ENCODE measurements at regions not wholly inside any gene's neighbourhood (a gene's known extent, or its start where the extent isn't known, plus 50 kb on each side); places are given as distances from the start of the nearest gene placed in this dataset.
A peak's percentile ranks its signal among the peaks of the same experiment; 100 is the strongest.
"Not testable (repeated sequence)": the region's sequence is repeated elsewhere in the genome, so short reads cannot be mapped to it uniquely, and the experiment has no call there.

GRCh38 chr13:24563087-24563486 lies 50.5 kb upstream of the PARP4 start:
- DNase-seq, result no peak

DNA sequence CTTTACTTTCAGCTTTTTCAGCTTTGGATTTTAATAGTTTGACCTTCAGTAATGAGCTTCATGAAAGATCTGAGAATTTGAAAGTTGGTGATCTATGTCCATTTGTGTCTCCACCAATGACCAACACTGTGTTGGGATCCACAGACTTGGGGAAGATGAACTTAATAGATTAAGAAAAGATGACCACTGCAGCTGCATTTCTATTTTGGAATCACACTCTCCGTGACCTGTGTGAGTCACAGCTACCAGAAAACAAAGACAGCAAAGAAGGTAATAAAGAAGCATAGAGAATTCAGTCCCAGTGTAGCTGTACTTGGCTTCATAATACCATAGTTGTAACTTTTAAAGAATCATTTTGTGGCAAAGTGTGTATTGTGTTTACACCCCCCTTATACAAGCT lies 51.4 kb upstream of the PARP4 start:
- DNase-seq, result not testable (repeated sequence)

GRCh38 chr13:24564881-24565280 lies 52.3 kb upstream of the PARP4 start:
- DNase-seq, result no peak

GRCh38 chr13:24567593-24567992 lies 55.0 kb upstream of the PARP4 start:
- DNase-seq, result not testable (repeated sequence)

DNA sequence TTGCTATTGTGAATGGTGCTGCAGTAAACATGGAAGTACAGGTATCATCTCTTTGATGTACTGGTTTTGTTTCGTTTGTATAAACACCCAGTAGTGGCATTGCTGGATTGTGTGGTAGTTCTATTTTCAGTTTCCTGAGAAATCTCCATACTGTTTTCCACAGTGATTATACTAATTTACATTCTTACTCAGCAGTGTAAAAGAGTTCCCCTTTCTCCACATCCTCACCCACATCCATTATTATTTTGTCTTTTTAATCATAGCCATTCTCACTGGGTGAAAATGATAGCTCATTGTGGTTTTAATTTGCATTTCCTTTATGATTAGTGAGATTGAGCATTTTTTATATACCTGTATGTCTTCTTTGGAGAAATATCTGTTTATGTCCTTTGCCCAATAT lies 62.3 kb upstream of the PARP4 start:
- no peak for DNase-seq

DNA sequence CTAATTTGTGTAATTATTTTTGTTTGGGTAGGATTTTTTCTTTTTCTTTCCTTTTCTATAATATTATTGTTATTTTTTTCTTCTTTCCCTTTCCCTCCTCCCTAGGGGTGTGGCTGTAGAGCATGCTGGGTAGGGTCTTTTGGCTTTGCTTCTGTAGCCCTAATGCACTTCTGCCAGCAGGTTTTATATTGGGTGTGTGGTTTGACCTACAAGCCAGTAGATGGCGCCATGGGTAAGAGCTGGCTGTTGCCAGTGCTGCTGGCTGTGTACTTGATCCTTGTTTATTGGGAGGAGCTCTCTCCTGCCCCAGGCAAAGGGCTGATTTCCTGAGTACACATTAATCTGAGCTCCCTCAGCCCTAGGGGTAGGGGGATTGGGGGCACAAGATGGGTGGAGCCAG lies 67.7 kb upstream of the PARP4 start:
- DNase-seq, result peak; percentile 50

GRCh38 chr13:24581578-24581977 lies 69.0 kb upstream of the PARP4 start:
- not testable (repeated sequence) for DNase-seq

DNA sequence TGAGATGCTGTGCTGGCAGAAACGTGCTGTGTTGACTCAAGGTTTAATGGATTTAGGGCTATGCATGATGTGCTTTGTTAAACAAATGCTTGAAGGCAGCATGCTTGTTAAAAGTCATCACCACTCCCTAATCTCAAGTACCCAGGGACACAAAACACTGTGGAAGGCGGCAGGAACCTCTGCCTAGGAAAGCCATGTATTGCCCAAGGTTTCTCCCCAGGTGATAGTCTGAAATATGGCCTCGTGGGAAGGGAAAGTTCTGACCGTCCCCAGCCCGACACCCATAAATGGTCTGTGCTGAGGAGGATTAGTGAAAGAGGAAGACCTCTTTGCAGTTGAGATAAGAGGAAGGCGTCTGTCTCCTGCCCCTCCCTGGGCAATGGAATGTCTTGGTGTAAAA lies 79.1 kb upstream of the PARP4 start:
- not testable (repeated sequence) for DNase-seq

GRCh38 chr13:24597906-24598670 lies 82.1 kb upstream of the ATP12A start:
- DNase-seq, result peak; percentile 62

DNA sequence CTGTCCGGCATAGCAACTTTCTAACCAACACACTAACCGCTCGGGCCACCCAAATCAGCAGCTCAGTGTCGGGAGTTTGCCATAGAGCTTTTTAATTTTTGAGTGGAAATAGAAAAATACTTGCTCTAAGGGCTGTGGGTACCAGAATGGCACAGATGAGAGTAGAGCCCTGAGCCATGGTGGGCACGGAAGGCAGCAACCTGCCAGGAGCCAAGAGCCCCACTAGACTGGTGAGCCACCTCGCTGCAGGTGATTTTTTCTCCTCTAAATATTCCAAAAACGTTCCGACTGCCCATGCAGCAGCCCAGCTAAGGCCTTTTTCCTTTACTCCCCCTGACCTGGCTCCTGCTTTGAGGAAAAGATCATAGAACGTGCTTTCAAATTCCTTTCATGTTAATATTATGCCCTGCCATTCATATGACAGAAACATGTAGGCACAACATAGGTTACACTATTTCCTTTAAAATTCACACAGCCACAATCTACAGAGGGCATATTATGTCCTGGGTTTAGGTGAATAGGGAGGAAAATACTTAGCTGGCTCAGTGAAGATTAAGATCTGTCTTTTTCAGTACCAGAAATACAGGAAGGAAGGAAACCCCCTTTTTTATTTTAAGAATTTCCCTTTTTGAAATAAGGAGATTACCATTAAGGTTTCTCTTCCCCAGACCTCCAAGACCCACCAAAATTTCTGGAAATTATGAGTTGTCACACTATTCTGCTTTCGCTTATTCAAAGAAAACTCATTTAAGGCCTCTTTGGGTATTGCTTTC lies 81.0 kb upstream of the ATP12A start:
- DNase-seq, result not testable (repeated sequence)

GRCh38 chr13:24605923-24606372 lies 74.3 kb upstream of the ATP12A start:
- peak; percentile 55 for DNase-seq

DNA sequence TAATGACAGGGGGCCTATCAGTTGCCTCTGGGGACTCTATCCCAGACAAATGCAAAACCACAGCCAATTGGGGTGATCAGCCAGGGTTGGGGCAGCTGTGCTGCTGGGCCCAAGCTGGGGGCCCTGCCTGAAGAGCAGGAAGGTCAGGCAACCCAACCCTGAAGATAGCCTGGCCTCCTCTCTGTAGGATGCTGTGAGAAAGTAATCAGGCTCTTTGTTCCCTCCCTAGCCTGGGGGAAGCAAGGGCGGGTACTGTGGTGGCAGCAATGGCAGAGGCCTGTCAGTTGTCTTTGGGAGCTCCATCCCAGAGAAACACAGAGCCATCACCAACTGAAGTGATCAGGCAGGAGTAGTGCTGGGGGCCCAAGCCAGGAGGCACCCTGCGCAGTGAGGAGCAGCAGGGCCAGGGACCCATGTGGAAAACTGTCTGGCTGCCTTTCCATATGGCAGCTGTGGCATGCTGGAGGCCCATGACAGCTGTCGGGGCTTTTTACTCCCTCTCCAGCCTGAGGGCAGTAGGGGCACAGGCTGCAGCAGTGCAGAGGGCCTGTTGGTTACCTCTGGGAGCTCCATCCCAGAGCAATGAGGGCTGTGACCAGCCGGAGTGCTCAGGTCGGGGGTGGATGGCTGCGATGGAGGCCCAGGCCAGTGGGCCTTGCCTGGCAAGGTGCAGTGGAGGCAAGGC lies 73.6 kb upstream of the ATP12A start:
- DNase-seq, result no peak

GRCh38 chr13:24610956-24611355 lies 69.3 kb upstream of the ATP12A start:
- no peak for DNase-seq

- DNase-seq, result no peak
These were observed 67.5 kb upstream of the ATP12A start for GRCh38 chr13:24612726-24613125.

GRCh38 chr13:24613128-24613527 lies 67.1 kb upstream of the ATP12A start:
- no peak for DNase-seq

- no peak for DNase-seq
These were observed 66.5 kb upstream of the ATP12A start for GRCh38 chr13:24613755-24614154.

- DNase-seq, result no peak
These were observed 65.7 kb upstream of the ATP12A start for GRCh38 chr13:24614306-24615080.

GRCh38 chr13:24615114-24615513 lies 65.1 kb upstream of the ATP12A start:
- no peak for DNase-seq

- DNase-seq, result no peak
These were observed 64.2 kb upstream of the ATP12A start for GRCh38 chr13:24615911-24616472.

DNA sequence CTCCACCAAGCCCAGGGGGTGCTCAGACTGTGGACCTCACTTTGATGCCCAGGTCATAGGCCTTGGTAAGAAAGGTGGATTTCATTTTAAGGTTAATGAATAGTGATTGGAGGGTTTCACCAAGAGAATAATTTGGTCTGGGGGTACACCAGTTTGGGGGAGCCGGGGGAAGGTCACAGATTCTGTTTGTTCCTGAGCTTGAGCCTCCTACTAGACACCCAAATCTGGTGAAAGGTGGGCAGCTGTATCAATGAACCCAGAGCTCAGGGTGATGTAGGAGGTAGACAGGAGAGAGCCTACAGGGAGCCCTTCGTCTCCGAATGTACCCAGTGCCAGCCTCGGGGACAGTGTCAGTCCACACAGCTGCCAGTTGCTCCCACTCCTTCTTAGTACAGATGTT lies 63.7 kb upstream of the ATP12A start:
- no peak for DNase-seq

GRCh38 chr13:24617256-24618010 lies 62.8 kb upstream of the ATP12A start:
- DNase-seq, result no peak
